ENCODE measurements at regions not wholly inside any gene's neighbourhood (a gene's known extent, or its start where the extent isn't known, plus 50 kb on each side); places are given as distances from the start of the nearest gene placed in this dataset.

- DNase-seq, result no peak
Measured at GRCh38 chr20:42020316-42020715, 402.1 kb upstream of the CHD6 start.

GRCh38 chr20:42018979-42019378 lies 400.8 kb upstream of the CHD6 start:
- no peak for DNase-seq

GRCh38 chr20:42010090-42010489 lies 391.9 kb upstream of the CHD6 start:
- no peak for DNase-seq

- no peak for DNase-seq
Measured at GRCh38 chr20:42007251-42007650, 389.1 kb upstream of the CHD6 start.

- no peak for DNase-seq
Measured at GRCh38 chr20:42005211-42005610, 387.0 kb upstream of the CHD6 start.

- no peak for DNase-seq
Measured at GRCh38 chr20:42003380-42003779, 385.2 kb upstream of the CHD6 start.

GRCh38 chr20:41998539-41999341 lies 380.6 kb upstream of the CHD6 start:
- DNase-seq, result no peak

- DNase-seq, result no peak
Measured at GRCh38 chr20:41996951-41997350, 378.8 kb upstream of the CHD6 start.

- DNase-seq, result no peak
Measured at GRCh38 chr20:41992481-41992880, 374.3 kb upstream of the CHD6 start.

- DNase-seq, result no peak
Measured at GRCh38 chr20:41991412-41991811, 373.2 kb upstream of the CHD6 start.

GRCh38 chr20:41989935-41990635 lies 371.9 kb upstream of the CHD6 start:
- no peak for DNase-seq

GRCh38 chr20:41989039-41989679 lies 371.0 kb upstream of the CHD6 start:
- no peak for DNase-seq

GRCh38 chr20:41984031-41984430 lies 365.9 kb upstream of the CHD6 start:
- DNase-seq, result no peak

GRCh38 chr20:41983159-41983558 lies 365.0 kb upstream of the CHD6 start:
- DNase-seq, result no peak

GRCh38 chr20:41981746-41982145 lies 363.6 kb upstream of the CHD6 start:
- DNase-seq, result no peak

GRCh38 chr20:41978875-41979274 lies 360.7 kb upstream of the CHD6 start:
- no peak for DNase-seq

- DNase-seq, result no peak
Measured at GRCh38 chr20:41978246-41978790, 360.1 kb upstream of the CHD6 start.

- no peak for DNase-seq
Measured at GRCh38 chr20:41969656-41970055, 351.5 kb upstream of the CHD6 start.

- DNase-seq, result no peak
Measured at GRCh38 chr20:41960166-41960565, 342.0 kb upstream of the CHD6 start.

- DNase-seq, result no peak
Measured at GRCh38 chr20:41958391-41958790, 340.2 kb upstream of the CHD6 start.

- no peak for DNase-seq
Measured at GRCh38 chr20:41956338-41957074, 338.3 kb upstream of the CHD6 start.

- DNase-seq, result no peak
Measured at GRCh38 chr20:41952166-41952565, 334.0 kb upstream of the CHD6 start.

- DNase-seq, result no peak
Measured at GRCh38 chr20:41951615-41952014, 333.4 kb upstream of the CHD6 start.

Data from NK-92 treated with Interleukin-12 subunit alpha and Interleukin-12 subunit beta, amount 100 ng/mL, for 24 hours (cell line).